ENCODE measurements at regions not wholly inside any gene's neighbourhood (a gene's known extent, or its start where the extent isn't known, plus 50 kb on each side); places are given as distances from the start of the nearest gene placed in this dataset.
A peak's percentile ranks its signal among the peaks of the same experiment; 100 is the strongest.
"Not testable (repeated sequence)": the region's sequence is repeated elsewhere in the genome, so short reads cannot be mapped to it uniquely, and the experiment has no call there.

GRCh38 chr5:90055831-90056328 lies 353.7 kb downstream of the CETN3 start:
- Histone ChIP-seq H3K4me3 (no peak overlapping the region), H3K9me3 (replicated peaks) (no peaks in the 10 kb centered on the region), H3K4me1 (peaks cover 8% of the 10 kb centered on the region), H3K36me3 (no peaks in the 10 kb centered on the region), H3K27me3 (no peaks in the 10 kb centered on the region), H3K27ac (no peak overlapping the region)
- DNase-seq, result peak in 1 of 2 experiments; percentile 6

DNA sequence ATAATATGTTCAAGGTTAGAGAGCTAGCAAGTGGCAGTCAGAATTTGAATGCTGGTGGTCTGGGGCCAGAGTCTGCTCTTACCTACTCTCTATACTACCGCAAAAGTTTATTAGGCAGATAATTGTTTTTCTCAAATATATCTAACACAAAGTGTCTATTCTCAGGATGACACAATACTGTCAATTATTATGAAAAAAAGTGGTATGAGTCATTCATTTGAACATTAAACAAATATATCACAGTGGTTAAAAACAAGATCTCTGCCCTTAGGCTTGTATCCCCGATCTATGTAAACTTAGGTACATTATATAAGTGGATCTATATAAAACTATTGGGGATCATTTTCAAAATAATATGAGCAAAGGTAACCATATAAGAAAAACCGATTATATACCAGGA lies 354.9 kb downstream of the CETN3 start:
- no peak overlapping the region for H3K27ac ChIP-seq
- H3K27me3 ChIP-seq, result no peaks in the 10 kb centered on the region
- DNase-seq, result no peak

GRCh38 chr5:90051756-90052155 lies 357.8 kb downstream of the CETN3 start:
- H3K27ac ChIP-seq, result no peak overlapping the region
- DNase-seq, result no peak
- no peaks in the 10 kb centered on the region for H3K27me3 ChIP-seq
- H3K9me3 ChIP-seq (replicated peaks), result no peaks in the 10 kb centered on the region
- H3K4me3 ChIP-seq, result no peak overlapping the region
- peaks cover 8% of the 10 kb centered on the region for H3K4me1 ChIP-seq
- H3K36me3 ChIP-seq, result no peaks in the 10 kb centered on the region

More for the DNA sequence above, 354.9 kb downstream of the CETN3 start:
- Histone ChIP-seq H3K4me1 (peaks cover 8% of the 10 kb centered on the region), H3K9me3 (replicated peaks) (no peaks in the 10 kb centered on the region), H3K4me3 (no peak overlapping the region), H3K36me3 (no peaks in the 10 kb centered on the region)

GRCh38 chr5:90050103-90050502 lies 359.5 kb downstream of the CETN3 start:
- no peak for DNase-seq
- Histone ChIP-seq H3K27me3 (no peaks in the 10 kb centered on the region), H3K4me1 (no peaks in the 10 kb centered on the region), H3K36me3 (no peaks in the 10 kb centered on the region), H3K27ac (no peak overlapping the region), H3K4me3 (no peak overlapping the region), H3K9me3 (replicated peaks) (no peaks in the 10 kb centered on the region)

GRCh38 chr5:90047113-90047512 lies 362.4 kb downstream of the CETN3 start:
- Histone ChIP-seq H3K4me3 (no peak overlapping the region), H3K27ac (no peak overlapping the region), H3K4me1 (no peaks in the 10 kb centered on the region), H3K9me3 (replicated peaks) (no peaks in the 10 kb centered on the region), H3K36me3 (no peaks in the 10 kb centered on the region), H3K27me3 (no peaks in the 10 kb centered on the region)
- no peak for DNase-seq

DNA sequence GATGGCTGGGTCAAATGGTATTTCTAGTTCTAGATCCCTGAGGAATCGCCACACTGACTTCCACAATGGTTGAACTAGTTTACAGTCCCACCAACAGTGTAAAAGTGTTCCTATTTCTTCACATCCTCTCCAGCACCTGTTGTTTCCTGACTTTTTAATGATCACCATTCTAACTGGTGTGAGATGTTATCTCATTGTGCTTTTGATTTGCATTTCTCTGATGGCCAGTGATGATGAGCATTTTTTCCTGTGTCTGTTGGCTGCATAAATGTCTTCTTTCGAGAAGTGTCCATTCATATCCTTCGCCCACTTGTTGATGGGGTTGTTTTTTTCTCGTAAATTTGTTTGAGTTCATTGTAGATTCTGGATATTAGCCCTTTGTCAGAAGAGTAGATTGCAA lies 369.5 kb downstream of the CETN3 start:
- H3K9me3 ChIP-seq (replicated peaks); H3K27ac ChIP-seq; DNase-seq; H3K4me1 ChIP-seq; H3K27me3 ChIP-seq; H3K36me3 ChIP-seq; H3K4me3 ChIP-seq: not testable (repeated sequence)

DNA sequence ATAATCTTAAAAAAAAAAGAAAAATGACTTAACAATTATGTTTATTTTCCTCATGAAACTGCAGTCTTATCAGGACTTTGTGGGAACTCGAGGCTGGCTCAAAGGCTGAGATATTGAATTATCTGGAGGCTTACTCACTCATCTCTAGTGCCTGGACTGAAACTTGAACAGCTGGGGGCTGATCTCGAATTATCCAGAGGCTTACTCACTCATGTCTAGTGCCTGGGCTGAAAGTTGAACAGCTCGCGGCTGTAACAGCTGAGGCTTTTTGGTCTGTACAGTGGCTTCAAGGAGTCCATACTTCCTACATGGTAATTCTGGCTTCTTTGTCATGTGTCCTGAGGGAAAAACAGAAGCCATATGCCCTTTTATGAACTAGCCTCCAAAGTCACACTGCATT lies 371.9 kb downstream of the CETN3 start:
- H3K36me3 ChIP-seq, result no peaks in the 10 kb centered on the region
- H3K27ac ChIP-seq, result peak overlapping the region; percentile 46
- H3K4me3 ChIP-seq, result no peak overlapping the region
- no peaks in the 10 kb centered on the region for H3K27me3 ChIP-seq
- peaks cover 8% of the 10 kb centered on the region; the same call in 1 of the 2 replicates for H3K4me1 ChIP-seq
- DNase-seq, result peak; percentile 82 to 89
- H3K9me3 ChIP-seq (replicated peaks), result peaks cover 5% of the 10 kb centered on the region; the same call in 1 of the 2 replicates

DNA sequence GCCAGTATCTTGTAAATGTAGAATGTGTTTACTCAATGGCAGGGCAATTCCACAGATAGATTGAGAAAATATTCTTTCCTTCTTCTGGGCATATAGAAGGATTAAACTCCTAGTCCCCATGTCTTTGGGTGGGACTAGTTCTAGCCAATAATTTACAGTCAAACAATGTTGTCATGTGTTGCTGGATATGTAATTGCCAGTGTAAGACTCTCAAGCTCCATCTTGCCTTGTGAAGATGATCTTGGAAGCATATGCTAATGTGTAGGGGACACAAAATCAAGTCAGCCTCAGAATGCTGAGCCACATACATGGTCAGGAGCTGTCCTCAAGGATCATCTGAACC lies 386.9 kb downstream of the CETN3 start:
- Histone ChIP-seq H3K4me1 (no peaks in the 10 kb centered on the region), H3K27me3 (no peaks in the 10 kb centered on the region), H3K9me3 (replicated peaks) (0 out of 2 replicates have a peak, but pooled peaks cover 2% of the 10 kb centered on the region), H3K27ac (no peak overlapping the region), H3K36me3 (no peaks in the 10 kb centered on the region), H3K4me3 (no peak overlapping the region)
- no peak for DNase-seq

DNA sequence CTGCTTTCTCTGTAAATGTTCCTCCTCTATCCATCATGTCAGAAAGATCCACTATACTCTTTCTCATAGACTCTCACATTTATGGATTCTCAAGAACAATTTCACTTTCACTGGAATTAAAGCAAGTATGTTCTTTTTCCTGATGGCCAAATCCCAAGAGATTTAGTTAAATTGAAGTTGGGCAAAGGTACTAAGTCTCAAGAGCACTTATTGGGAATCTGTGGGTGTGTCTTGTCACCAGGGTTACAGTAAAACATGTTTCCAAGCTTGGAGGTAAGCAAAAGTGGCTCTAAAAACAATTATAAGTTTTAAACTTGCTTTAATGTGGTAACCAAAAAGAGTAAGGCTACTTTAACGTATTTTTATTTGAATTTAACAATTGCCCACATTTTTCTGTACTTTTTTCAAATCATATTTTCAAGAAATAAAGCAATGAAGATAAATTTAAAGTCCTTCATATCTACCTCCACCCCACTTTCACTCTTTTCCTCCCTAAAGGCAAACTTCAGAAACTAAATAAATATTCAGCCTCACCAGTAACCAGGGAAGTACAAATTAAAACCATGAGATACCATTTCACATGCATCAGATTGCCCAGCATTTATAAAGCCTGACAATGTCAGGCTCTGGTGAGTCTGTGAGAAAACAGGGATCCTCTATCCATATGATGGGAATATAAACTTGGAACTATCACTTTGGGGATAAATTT lies 387.4 kb downstream of the CETN3 start:
- Histone ChIP-seq H3K27me3 (no peaks in the 10 kb centered on the region), H3K4me3 (no peak overlapping the region), H3K27ac (no peak overlapping the region), H3K36me3 (no peaks in the 10 kb centered on the region), H3K9me3 (replicated peaks) (0 out of 2 replicates have a peak, but pooled peaks cover 2% of the 10 kb centered on the region), H3K4me1 (no peaks in the 10 kb centered on the region)
- DNase-seq, result no peak

GRCh38 chr5:90020575-90021538 lies 388.7 kb downstream of the CETN3 start:
- Histone ChIP-seq H3K27me3 (no peaks in the 10 kb centered on the region), H3K4me1 (no peaks in the 10 kb centered on the region), H3K36me3 (no peaks in the 10 kb centered on the region), H3K9me3 (replicated peaks) (0 out of 2 replicates have a peak, but pooled peaks cover 2% of the 10 kb centered on the region), H3K4me3 (peak overlapping the region; percentile 47), H3K27ac (peak overlapping the region; percentile 34; the same call in 1 of the 2 replicates)
- peak in 1 of 2 experiments; percentile 20 for DNase-seq

DNA sequence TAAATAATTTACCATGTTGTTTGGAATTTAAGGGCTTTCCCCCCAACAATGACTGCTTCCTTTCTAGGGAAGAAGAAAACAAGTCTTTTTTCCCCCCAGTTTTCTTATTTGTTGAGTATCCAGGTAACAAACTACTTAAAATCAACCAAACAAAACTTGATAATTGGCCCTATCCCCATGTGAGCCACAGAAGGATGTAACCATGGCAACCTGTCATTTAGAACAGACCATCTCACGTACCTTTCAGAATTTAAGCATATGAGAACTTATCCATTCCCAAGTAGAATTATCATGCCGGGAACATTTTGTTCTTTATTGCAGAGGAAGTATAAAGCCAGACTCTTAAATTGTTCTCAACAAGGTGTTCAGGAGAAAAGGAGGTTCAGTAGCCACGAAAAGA lies 392.3 kb downstream of the CETN3 start:
- Histone ChIP-seq H3K4me3 (no peak overlapping the region), H3K9me3 (replicated peaks) (0 out of 2 replicates have a peak, but pooled peaks cover 2% of the 10 kb centered on the region), H3K4me1 (no peaks in the 10 kb centered on the region), H3K27ac (no peak overlapping the region), H3K27me3 (no peaks in the 10 kb centered on the region), H3K36me3 (no peaks in the 10 kb centered on the region)
- no peak for DNase-seq

GRCh38 chr5:90015584-90016018 lies 394.0 kb downstream of the CETN3 start:
- H3K27me3 ChIP-seq, result no peaks in the 10 kb centered on the region
- no peaks in the 10 kb centered on the region for H3K36me3 ChIP-seq
- no peak overlapping the region for H3K27ac ChIP-seq
- H3K4me3 ChIP-seq, result no peak overlapping the region
- no peak for DNase-seq
- H3K4me1 ChIP-seq, result no peaks in the 10 kb centered on the region
- H3K9me3 ChIP-seq (replicated peaks), result 0 out of 2 replicates have a peak, but pooled peaks cover 2% of the 10 kb centered on the region

- Histone ChIP-seq H3K4me3 (no peak overlapping the region), H3K27me3 (no peaks in the 10 kb centered on the region), H3K36me3 (no peaks in the 10 kb centered on the region), H3K9me3 (replicated peaks) (no peaks in the 10 kb centered on the region), H3K4me1 (no peaks in the 10 kb centered on the region), H3K27ac (no peak overlapping the region)
- no peak for DNase-seq
Measured at GRCh38 chr5:90014420-90014819, 395.1 kb downstream of the CETN3 start.

GRCh38 chr5:90000351-90000750 lies 409.2 kb downstream of the CETN3 start:
- Histone ChIP-seq H3K27ac (no peak overlapping the region), H3K9me3 (replicated peaks) (no peaks in the 10 kb centered on the region), H3K27me3 (no peaks in the 10 kb centered on the region)

More at GRCh38 chr5:90000351-90000750, 409.2 kb downstream of the CETN3 start:
- Histone ChIP-seq H3K36me3 (no peaks in the 10 kb centered on the region), H3K4me1 (no peaks in the 10 kb centered on the region), H3K4me3 (no peak overlapping the region)
- DNase-seq, result peak; percentile 9 to 20
